HG02588 (cell line): ENCODE measurements at regions not wholly inside any gene's neighbourhood (a gene's known extent, or its start where the extent isn't known, plus 50 kb on each side); places are given as distances from the start of the nearest gene placed in this dataset.

ENCODE experiments used
- ATAC-seq: cut with Tn5 transposase; IDR thresholded peaks from one replicate; pipeline ENCODE4 v1.9.1; 2021; ENCODE audit warnings: mild to moderate bottlenecking, moderate library complexity; ENCODE audit not compliant: unreplicated experiment

- ATAC-seq = no peak
These were observed 878.4 kb upstream of the FRG1 start for GRCh38 chr4:189062047-189062820.

- ATAC-seq = no peak
These were observed 870.9 kb upstream of the FRG1 start for GRCh38 chr4:189069772-189070171.

DNA sequence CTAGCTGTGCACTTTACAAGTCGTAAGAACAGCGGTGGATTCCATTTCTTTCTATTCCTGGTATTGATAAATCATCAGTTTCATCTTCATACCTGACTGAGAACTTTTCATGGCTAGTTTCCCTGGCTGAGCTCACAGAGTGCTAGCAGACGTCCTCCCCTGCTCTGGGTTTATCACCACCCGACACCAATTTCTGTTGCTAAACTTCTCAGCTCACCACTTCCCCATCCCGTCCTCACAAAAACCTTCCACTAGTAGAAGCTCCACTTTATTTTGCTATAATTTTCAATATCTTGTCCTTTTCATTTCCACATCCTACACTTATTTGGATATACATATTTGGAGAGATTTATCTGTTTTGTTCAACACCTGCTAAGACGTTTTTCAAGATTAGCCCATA, 869.4 kb upstream of the FRG1 start:
- no peak for ATAC-seq

GRCh38 chr4:189073739-189074138, 866.9 kb upstream of the FRG1 start:
- no peak for ATAC-seq

GRCh38 chr4:189081826-189082225, 858.8 kb upstream of the FRG1 start:
- ATAC-seq = no peak

DNA sequence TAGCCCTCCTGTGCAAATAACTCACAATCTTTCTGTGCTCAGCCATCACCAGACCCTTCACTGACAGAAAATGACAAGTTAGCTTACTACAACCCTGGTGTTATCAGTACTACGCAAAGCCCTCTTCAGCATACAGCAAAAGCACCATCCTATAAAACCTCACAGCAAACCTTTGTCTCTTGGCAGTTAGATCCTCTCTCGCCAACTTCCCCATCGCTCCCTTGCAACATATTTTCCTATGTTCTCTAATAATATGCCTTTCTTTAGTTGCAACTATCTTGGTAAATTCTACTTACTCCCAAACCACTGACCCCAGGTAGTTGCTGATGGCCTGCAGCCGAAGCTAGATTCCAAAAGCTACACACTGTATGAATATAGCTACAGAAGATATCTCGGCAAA, 856.9 kb upstream of the FRG1 start:
- no peak for ATAC-seq

DNA sequence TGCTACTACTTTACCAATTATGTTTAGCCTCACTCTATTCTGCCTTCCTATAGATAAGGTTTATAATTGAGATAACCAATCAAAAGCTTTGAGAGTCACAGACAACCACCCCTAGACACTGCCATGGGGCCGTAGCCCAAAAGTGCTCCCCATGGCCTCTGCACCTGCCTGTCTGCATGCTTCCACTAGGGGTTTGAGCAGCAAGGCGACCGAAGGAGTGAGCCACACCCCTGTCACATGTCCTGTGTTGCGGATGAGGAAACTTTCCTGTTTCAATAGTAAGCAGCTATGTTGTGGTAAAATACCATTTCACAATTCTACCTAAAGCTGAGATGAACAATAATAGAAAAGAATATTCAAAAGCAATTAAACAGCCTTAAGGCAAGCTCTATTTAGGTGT, 856.0 kb upstream of the FRG1 start:
- ATAC-seq = no peak

DNA sequence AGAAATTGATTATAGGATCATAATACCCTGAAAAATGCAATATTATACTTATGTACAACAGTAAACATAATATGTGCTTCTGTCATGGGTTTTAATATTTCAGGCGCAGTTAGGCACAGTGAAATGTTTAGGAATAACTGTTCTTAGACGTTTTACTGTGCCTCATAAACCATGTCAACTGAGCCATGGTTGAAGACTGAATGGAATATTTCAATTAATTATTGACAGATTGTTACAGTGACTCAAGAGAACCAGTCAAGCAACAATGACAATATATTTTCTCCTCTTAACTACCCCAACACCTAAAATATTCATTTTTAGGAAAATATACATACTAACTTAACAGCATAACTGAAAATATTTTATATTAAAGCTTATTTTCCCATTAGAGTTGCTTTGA, 852.7 kb upstream of the FRG1 start:
- ATAC-seq = no peak

DNA sequence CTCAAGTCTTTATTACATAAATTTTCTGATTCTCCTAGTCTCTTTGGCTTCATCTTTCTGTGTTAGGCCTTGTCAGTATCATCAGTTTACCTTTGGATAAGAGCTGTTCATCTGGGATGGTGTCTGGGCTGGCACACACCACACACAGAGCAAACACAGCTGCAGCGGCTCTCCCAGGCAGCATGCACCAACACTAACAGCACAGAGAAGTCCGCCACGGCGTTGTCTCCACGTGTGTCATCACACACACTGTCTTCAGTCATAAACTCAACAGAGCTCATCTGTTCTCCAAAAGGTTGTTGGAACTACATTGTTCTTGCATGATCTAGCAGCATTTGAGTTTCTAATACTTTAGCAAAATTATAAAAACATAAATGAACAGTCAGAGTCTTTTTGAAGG, 851.9 kb upstream of the FRG1 start:
- ATAC-seq = no peak

GRCh38 chr4:189090174-189090814, 850.4 kb upstream of the FRG1 start:
- no peak for ATAC-seq

DNA sequence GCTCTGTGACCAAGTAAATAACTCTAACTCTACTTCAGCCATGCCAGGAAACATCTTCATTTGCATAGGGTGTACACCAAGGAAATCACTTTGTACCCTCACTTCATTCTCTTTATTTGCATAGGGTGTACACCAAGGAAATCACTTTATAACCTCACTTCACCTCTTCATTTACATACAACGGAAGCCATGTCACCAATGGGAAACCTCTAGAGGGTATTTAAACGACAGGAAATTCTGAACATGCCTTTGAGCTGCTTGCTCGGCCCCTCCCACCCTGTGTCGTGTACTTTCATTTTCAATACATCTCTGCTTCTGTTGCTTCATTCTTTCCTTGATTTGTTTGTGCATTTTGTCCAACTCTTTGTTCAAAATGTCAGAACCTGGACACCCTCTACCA, 848.1 kb upstream of the FRG1 start:
- ATAC-seq = no peak

- no peak for ATAC-seq
These were observed 844.6 kb upstream of the FRG1 start for GRCh38 chr4:189096108-189096507.

GRCh38 chr4:189096717-189097116, 844.0 kb upstream of the FRG1 start:
- no peak for ATAC-seq

DNA sequence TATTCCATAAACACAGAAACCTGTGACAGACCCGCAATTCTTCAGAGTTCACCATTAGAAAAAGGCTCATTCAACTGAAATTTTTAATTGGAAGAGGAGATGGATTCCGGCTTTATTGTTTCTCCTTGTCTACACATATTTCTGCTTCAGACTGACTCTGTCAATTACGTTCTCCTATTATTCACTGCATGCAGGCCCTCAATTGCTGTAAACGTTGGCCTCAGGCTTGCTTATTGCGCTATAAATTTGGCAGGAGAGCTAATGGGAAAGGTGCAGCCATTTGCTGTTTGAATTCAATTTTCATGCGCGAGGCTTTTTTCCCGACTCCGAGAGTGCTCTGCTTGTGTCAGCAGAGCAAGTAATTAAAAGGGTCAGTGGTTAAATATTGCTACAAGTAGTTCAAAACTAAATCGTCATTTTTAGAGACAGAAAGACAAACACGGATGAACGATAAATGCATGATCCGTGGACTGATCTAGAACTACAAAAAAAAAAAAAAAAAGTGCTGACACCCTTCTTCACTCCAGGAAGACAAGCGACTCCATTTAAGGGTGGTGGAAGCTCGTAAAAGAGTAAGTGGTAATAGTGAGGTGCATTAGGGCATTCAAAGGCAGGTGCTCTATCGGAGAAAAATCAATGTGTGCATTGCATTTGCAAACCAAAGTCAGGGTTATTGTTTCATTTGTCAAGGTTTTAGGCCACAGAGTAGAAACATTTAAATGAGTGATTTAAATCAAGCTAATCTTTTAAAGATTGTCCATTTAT, 841.6 kb upstream of the FRG1 start:
- ATAC-seq = no peak

DNA sequence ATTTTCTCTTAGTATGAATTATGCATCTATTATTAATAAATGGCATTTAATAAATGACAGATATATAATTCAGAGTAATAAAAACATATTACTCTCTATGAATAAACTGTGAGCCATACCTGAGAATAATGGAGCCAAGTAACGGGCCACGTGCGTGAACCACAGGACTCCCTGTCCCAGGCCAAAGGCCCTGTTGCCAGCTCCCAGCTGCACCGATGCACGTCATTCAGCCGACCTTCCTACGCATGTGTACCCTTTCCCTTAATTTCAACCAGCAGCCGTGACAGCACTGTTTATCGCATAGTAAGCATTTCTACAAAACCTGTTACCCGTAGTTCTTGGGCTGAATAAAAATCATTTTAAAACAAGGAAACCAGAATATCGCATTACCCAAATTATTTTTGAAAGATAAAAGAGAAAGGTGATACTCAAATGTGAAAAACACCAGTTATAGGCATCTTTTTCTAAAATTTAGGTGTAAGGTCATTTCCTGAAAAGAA, 827.2 kb upstream of the FRG1 start:
- ATAC-seq = no peak

GRCh38 chr4:189117426-189117825, 823.2 kb upstream of the FRG1 start:
- no peak for ATAC-seq

DNA sequence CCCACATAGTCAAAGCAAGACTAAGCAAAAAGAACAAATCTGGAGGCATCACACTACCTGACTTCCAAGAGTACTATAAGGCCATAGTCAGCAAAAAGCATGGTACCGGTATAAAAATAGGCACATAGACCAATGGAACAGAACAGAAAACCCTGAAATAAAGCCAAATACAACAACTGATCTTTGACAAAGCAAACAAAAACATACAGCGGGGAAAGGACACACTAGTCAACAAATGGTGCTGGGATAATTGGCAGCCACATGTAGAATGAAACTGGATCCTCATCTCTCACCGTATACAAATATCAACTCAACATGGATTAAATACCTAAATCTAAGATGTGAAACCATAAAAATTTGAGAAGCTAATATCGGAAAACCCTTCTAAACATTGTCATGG, 819.3 kb upstream of the FRG1 start:
- ATAC-seq = no peak

DNA sequence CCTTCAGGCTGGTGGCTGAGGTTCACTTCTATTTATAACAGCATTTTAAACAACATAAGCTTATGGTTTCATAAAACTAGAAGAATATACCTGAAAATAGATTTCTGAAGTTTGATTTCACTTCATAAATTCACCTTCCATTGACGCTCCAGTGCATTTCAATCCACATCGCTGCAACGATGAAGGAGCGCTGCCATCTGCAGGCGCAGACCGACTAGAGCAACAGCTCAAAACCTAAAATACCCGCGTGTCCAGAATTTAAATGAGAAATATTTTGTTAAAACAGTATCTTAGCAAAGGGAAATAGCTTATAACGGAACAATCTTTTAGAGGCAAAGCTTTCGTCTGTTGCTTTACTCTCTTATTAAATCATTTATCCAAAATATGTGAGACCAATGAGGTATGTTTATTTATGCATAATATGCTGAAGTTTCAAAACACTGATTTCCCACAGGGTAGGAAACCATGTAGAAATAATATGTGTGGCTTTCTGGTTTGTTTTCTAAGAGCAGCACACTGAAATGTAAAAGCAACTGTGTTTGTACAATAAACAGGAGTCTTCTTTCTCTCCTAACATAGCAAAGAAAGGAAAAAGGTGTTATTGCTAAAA, 816.4 kb upstream of the FRG1 start:
- ATAC-seq = no peak

GRCh38 chr4:189124791-189125190, 815.9 kb upstream of the FRG1 start:
- no peak for ATAC-seq

DNA sequence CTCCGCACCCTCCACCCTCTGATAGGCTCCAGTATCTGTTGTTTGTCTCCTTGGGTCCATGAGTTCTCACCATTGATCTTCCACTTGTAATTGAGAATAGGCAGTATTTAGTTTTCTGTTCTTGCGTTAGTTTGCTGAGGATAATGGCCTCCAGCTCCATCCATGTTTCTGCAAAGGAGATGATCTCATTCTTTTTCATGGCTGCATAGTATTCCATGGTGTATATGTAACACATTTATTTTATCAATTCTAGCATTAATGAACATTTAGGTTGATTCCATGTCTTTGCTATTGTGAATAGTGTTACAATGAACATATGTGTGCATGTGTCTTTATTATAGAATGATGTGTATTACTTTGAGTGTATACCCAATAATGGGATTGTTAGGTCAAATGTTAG, 814.6 kb upstream of the FRG1 start:
- no peak for ATAC-seq

DNA sequence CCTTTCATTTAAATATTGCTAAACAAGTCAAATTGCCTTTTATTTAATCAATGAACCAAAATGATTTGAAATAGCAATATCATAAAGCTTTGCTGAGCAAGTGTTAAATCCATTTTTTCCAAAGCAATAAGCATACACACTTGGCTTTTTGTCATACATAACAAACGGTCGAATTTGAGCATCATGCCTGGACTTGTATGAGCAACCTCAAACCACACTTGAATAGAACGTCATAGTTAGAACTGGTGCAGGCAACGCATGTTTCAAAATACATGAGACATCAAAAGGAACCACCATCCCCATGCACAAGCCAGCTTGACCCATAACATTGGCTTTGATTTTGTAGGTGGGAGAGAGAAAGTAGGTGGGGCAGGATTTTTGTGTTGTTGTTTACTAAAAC, 812.3 kb upstream of the FRG1 start:
- ATAC-seq = no peak
